Sigmoid colon (tissue), 6 donors: ENCODE measurements at regions not wholly inside any gene's neighbourhood (a gene's known extent, or its start where the extent isn't known, plus 50 kb on each side); places are given as distances from the start of the nearest gene placed in this dataset.

Experiments
- DNase-seq: peaks from one replicate; pipeline ENCODE4 v3.0.0-alpha.2; 2019
- H3K27ac ChIP-seq, 4 donors: fragments of 200-600 bp; sonication (generic); one replicate each; pipeline ENCODE4 v1.5.1; 2016 to 2019; ENCODE audit warnings: mild to moderate bottlenecking in 1 of 4
- H3K27me3 ChIP-seq, 3 donors: fragments of 200-600 bp; sonication (generic); one replicate each; pipeline ENCODE4 v1.5.1; 2019; ENCODE audit warnings: mild to moderate bottlenecking in 1 of 3
- H3K36me3 ChIP-seq, 4 donors: fragments of 200-600 bp; sonication (generic); one replicate each; pipeline ENCODE4 v1.5.1; 2016 to 2019
- H3K4me1 ChIP-seq, 4 donors: fragments of 200-600 bp; sonication (generic); one replicate each; pipeline ENCODE4 v1.5.1; 2017 to 2019
- H3K4me3 ChIP-seq, 4 donors: fragments of 200-600 bp; sonication (generic); one replicate each; pipeline ENCODE4 v1.5.1; 2017 to 2019; ENCODE audit warnings: mild to moderate bottlenecking in 2 of 4, moderate library complexity in 1 of 4
- H3K9me3 ChIP-seq, 4 donors: fragments of 200-600 bp in 3 of 4; sonication (generic) in 3 of 4; one replicate each; pipeline versions ENCODE4 v1.5.1 to v1.6.1; 2013 to 2019
- EP300 ChIP-seq, 4 donors: sonication (generic); formaldehyde crosslinking; IDR thresholded peaks; one replicate each; pipeline ENCODE4 v1.6.1; 2017; ENCODE audit warnings: antibody characterized with exemption in 4 of 4
- POLR2A ChIP-seq, 2 donors: fragments of 450-650 bp; IDR thresholded peaks; one replicate each; pipeline ENCODE4 v1.6.1; 2016; ENCODE audit warnings: antibody characterized with exemption in 2 of 2, mild to moderate bottlenecking in 2 of 2, moderate library complexity in 2 of 2
- POLR2AphosphoS5 ChIP-seq, 4 donors: sonication (generic); formaldehyde crosslinking; IDR thresholded peaks; one replicate each; pipeline ENCODE4 v1.6.1; 2017; ENCODE audit warnings: antibody characterized with exemption in 4 of 4
- WGBS, 2 donors: extraction: QIAGEN DNeasy Blood & Tissue Kit; methylation state at CpG; one replicate each; pipeline ENCODE4 v1.1.7; 2013; 5-methylcytosine and 5-hydroxymethylcytosine counted together
- intact Hi-C: fragments of 100-400 bp; cut with DNase I; formaldehyde crosslinking; loops from one replicate; pipeline ENCODE4 v1.15.1; 2023
- TF ChIP-seq, protein P1 (sequence below), 4 experiments: fragments of 450-650 bp in 3 of 4; fragments of 200-600 bp in 1 of 4; IDR thresholded peaks; one replicate each; pipeline ENCODE4 v1.5.1; 2016 to 2019; ENCODE audit warnings: antibody characterized with exemption in 4 of 4, mild to moderate bottlenecking in 3 of 4, moderate library complexity in 2 of 4
- donor health status: healthy with polysubstance abuse.
- donor health status: healthy.

DNA sequence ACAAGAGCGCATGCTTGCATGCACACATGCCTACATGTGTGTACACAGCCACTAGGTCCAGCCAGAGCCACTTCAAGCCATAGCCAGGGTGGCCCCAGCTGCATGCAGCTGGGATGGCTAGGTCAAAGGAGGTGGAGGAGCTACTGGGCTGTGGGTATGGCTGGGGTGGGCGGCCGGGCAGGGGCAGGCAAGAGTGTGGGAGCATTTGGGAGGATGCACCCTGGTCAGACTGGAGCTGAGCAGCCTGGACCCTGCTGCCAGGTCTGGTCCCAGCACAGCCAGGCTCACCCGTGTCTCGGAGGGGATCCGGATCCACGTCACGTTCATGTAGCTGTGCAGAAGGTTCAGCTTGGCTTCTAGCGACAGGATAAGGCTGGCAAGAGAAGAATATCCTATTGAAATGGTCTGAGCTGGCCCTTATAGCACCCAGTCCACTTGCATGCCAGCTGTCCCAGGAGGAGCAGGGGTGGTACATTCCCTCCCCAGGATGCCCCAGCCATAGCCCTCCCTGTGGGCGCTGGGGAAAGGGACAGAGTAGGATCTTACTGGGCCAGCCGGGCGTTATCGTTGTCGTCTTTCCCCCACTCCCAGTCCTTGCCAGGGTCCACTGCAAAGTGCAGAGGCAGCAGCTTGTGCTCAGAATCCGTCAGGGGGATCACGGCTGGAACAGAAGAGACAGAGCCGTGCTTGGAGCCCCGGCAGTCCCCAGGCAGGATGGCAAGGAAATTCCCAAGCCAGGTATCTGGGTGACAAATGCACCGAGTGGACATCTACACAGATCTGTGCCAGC, 160.5 kb downstream of the KLF13 start:
- intact Hi-C loops = loop anchor here (5.0 kb wide), 1 partner anchor 495 kb away; the partner anchor contains the start of gene MTMR10
- WGBS, 2 donors = 89 to 90% methylated on average over 19 of the region's 19 CpGs
- H3K27ac ChIP-seq = no peak overlapping the region

DNA sequence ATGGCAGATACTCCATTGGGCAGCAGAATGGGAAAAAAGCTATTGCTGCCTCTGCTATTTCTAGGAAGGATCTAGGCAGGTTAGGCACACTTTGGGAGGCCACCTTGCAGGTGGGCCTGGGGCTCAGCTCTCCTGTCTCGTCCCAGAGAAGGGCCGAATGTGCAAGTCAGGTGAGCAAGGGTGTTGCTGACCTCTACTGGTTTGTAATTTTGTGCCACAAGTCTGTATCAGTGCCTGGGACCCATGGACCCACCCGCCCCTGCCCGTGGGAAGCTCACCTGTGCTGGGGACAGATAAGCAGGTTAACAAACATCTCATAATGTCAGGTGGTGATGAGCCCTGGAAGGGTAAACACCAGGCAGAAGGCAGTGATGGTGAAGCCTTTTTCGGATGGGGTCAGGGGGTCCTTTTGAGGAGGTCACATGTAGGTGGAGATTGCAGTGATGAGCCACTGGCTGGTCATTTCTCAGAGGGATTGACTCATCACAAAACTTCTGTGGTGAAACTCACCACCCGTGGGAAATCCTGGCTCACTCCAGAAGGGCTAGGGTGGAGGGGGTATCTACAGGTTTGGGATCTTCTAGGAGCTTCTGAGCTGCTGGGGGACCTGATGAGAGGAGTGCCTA, 161.3 kb downstream of the KLF13 start:
- WGBS, 2 donors = 47 to 61% methylated on average over 6 of the region's 6 CpGs
- H3K36me3 ChIP-seq = no peaks in the 10 kb centered on the region
- peaks cover 6 to 24% (median 9%) of the 10 kb centered on the region in 3 donors for H3K27me3 ChIP-seq
- TF ChIP-seq, protein P1, sequence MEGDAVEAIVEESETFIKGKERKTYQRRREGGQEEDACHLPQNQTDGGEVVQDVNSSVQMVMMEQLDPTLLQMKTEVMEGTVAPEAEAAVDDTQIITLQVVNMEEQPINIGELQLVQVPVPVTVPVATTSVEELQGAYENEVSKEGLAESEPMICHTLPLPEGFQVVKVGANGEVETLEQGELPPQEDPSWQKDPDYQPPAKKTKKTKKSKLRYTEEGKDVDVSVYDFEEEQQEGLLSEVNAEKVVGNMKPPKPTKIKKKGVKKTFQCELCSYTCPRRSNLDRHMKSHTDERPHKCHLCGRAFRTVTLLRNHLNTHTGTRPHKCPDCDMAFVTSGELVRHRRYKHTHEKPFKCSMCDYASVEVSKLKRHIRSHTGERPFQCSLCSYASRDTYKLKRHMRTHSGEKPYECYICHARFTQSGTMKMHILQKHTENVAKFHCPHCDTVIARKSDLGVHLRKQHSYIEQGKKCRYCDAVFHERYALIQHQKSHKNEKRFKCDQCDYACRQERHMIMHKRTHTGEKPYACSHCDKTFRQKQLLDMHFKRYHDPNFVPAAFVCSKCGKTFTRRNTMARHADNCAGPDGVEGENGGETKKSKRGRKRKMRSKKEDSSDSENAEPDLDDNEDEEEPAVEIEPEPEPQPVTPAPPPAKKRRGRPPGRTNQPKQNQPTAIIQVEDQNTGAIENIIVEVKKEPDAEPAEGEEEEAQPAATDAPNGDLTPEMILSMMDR (IDR thresholded peaks at IDR 0.05) = no peak
- no peak for TF ChIP-seq POLR2AphosphoS5 (IDR thresholded peaks at IDR 0.05)
- TF ChIP-seq EP300 (IDR thresholded peaks at IDR 0.05) = no peak
- TF ChIP-seq POLR2A (IDR thresholded peaks at IDR 0.05) = no peak
- H3K4me3 ChIP-seq = no peak overlapping the region
- H3K4me1 ChIP-seq = peaks cover 0 to 24% (median 16%) of the 10 kb centered on the region in 4 donors
- intact Hi-C loops = loop anchor here (1.0 to 5.0 kb wide), 5 partner anchors 121 to 496 kb away; partner anchors contain the start of gene MTMR10
- H3K9me3 ChIP-seq = peaks cover 0 to 4% (median 0%) of the 10 kb centered on the region in 4 donors
- no peak for DNase-seq
- H3K27ac ChIP-seq = peak overlapping the region in 3 of 4 donors; percentile 7 to 60 (median 26)

More for the DNA sequence above, 160.5 kb downstream of the KLF13 start:
- DNase-seq = no peak
- Histone ChIP-seq H3K27me3 (peaks cover 12 to 32% (median 17%) of the 10 kb centered on the region in 3 donors), H3K4me1 (peaks cover 0 to 24% (median 16%) of the 10 kb centered on the region in 4 donors), H3K9me3 (peaks cover 0 to 4% (median 0%) of the 10 kb centered on the region in 4 donors), H3K36me3 (no peaks in the 10 kb centered on the region), H3K4me3 (no peak overlapping the region)
- no peak for TF ChIP-seq POLR2AphosphoS5 (IDR thresholded peaks at IDR 0.05)
- TF ChIP-seq POLR2A (IDR thresholded peaks at IDR 0.05) = no peak
- TF ChIP-seq, protein P1 (IDR thresholded peaks at IDR 0.05) = no peak
- TF ChIP-seq EP300 (IDR thresholded peaks at IDR 0.05) = no peak

DNA sequence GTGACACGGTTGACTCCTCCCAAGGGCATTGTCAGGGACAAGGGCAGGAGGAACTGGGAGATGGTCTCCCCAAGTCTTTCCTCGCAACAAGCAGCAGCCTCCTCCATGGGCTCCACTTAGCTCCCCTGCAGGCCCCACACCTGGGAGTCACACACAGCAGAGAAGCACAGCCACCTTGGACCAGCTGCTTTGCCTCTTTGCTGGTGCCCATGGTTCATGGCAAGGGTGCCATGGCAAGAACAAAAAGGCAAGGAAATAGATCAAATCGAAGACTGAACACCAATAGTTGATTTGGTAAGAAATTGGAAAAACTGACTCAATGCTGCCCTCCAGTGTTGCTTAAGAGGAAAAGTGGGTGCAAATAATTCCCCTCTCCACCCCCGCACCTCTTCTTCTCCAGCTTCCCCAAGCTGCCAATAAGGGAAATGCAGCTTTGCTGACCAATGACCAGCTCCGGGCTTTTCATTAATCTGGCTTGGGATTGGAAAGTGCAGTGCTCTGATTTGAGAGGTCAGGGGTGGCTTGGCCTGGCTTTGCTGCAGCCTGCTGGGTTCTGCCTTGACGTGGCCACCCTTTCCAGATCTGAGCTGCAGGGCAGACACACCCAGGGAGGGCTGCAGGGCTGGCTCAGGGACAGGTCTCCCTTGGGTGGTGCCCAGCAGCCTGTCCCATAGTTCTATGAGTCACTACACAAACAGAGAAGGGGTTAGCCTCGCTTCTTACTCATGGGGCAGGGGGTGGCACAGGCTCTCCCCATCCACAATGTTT, 162.0 kb downstream of the KLF13 start:
- peak; percentile 87 for DNase-seq
- WGBS, 2 donors = 17 to 33% methylated on average over 7 of the region's 7 CpGs
- no peak overlapping the region for H3K4me3 ChIP-seq
- peaks cover 0 to 4% (median 0%) of the 10 kb centered on the region in 4 donors for H3K9me3 ChIP-seq
- TF ChIP-seq, protein P1 (IDR thresholded peaks at IDR 0.05) = peak; percentile 77 to 95 (median 84)
- no peak for TF ChIP-seq POLR2AphosphoS5 (IDR thresholded peaks at IDR 0.05)
- H3K36me3 ChIP-seq = no peaks in the 10 kb centered on the region
- peaks cover 0 to 18% (median 5%) of the 10 kb centered on the region in 3 donors for H3K27me3 ChIP-seq
- peaks cover 0 to 20% (median 16%) of the 10 kb centered on the region in 4 donors for H3K4me1 ChIP-seq
- intact Hi-C loops = loop anchor here (1.0 to 5.0 kb wide), 5 partner anchors 122 to 496 kb away; partner anchors contain the start of gene MTMR10
- H3K27ac ChIP-seq = peak overlapping the region in 3 of 4 donors; percentile 26 to 60 (median 45)

DNA sequence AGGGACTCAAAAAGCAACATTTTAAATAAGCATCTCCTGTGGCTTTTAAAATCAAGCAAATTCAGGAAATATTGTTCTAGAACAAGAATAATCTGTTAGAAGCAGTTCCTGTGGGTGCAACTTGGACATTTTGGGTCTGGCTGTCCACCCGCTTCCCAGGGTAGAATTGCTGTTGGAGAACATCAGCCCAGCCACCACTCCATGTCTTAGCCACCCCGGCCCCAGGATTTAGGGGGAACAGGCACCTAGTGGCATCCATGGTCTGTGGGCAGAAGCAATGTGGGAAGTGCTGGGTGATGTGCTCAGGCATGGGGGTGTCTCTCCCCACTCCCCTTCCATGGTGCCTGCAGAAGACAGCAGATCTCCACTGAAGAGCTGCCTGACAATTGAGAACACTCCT, 162.6 kb downstream of the KLF13 start:
- intact Hi-C loops = loop anchor here (2.0 to 5.0 kb wide), 3 partner anchors 122 to 497 kb away; partner anchors contain the start of gene MTMR10
- H3K27ac ChIP-seq = peak overlapping the region in 3 of 4 donors; percentile 9 to 60 (median 45)
- peaks cover 0 to 20% (median 16%) of the 10 kb centered on the region in 4 donors for H3K4me1 ChIP-seq
- 91 to 98% methylated on average over 2 of the region's 2 CpGs for WGBS, 2 donors
- no peak overlapping the region for H3K4me3 ChIP-seq
- peaks cover 0 to 13% (median 1%) of the 10 kb centered on the region in 3 donors for H3K27me3 ChIP-seq
- H3K36me3 ChIP-seq = no peaks in the 10 kb centered on the region
- no peak for DNase-seq
- TF ChIP-seq, protein P1 (IDR thresholded peaks at IDR 0.05) = no peak
- TF ChIP-seq EP300 (IDR thresholded peaks at IDR 0.05) = no peak
- no peak for TF ChIP-seq POLR2A (IDR thresholded peaks at IDR 0.05)
- TF ChIP-seq POLR2AphosphoS5 (IDR thresholded peaks at IDR 0.05) = no peak
- H3K9me3 ChIP-seq = peaks cover 0 to 4% (median 0%) of the 10 kb centered on the region in 4 donors
